ENCODE measurements at regions not wholly inside any gene's neighbourhood (a gene's known extent, or its start where the extent isn't known, plus 50 kb on each side); places are given as distances from the start of the nearest gene placed in this dataset.

- TF ChIP-seq CUX1 (IDR thresholded peaks at IDR 0.05; ENCODE audit: insufficient replicate concordance, low read depth, low read length), result no peak
- no peak for TF ChIP-seq MEF2A (IDR thresholded peaks at IDR 0.05; ENCODE audit: insufficient read depth, low read depth, low read length)
These were observed 392.6 kb downstream of the EIPR1 start (continued) for GRCh38 chr2:2985020-2985419.

GRCh38 chr2:2981000-2981399 lies 396.6 kb downstream of the EIPR1 start:
- no peak for DNase-seq (ENCODE audit: low read depth, low spot score)
- Histone ChIP-seq H2AFZ (ENCODE audit: control insufficient read depth, low read depth, low read length) (no peak overlapping the region), H3K4me2 (ENCODE audit: control insufficient read depth, insufficient read depth) (no peak overlapping the region), H3K9me3 (replicated peaks; ENCODE audit: control insufficient read depth, insufficient read depth, low read length) (no peaks in the 10 kb centered on the region), H3K27ac (ENCODE audit: control insufficient read depth, insufficient read depth) (no peak overlapping the region), H3K27me3 (replicated peaks in 1 of 2; ENCODE audit: control insufficient read depth in 2 of 2, insufficient read depth in 2 of 2, low read length in 1 of 2) (no peaks in the 10 kb centered on the region), H3K9ac (ENCODE audit: control insufficient read depth, insufficient read depth, low read length) (no peak overlapping the region), H3K36me3 (ENCODE audit: control insufficient read depth in 2 of 2, insufficient read depth in 2 of 2, low read length in 1 of 2) (no peaks in the 10 kb centered on the region), H4K20me1 (ENCODE audit: control insufficient read depth, insufficient read depth) (no peaks in the 10 kb centered on the region), H3K79me2 (ENCODE audit: control insufficient read depth, insufficient read depth, low read length) (no peaks in the 10 kb centered on the region), H3K4me3 (no peak overlapping the region), H3K4me1 (ENCODE audit: control insufficient read depth, insufficient read depth, low read length) (no peaks in the 10 kb centered on the region)
- in situ Hi-C loops (cut with MboI), result no loop called here
- BruUV-seq (replicated peaks), result no TSS peak
- ATAC-seq, result no peak
- ChIA-PET CTCF (no interaction called here), RAD21 (ENCODE audit: unreplicated experiment) (no interaction called here), SMC1A (ENCODE audit: uncharacterized antibody, unreplicated experiment) (no interaction called here), POLR2A (no interaction called here)
- 0% methylated on average over 1 of the region's 1 CpG for WGBS (ENCODE audit: insufficient coverage, insufficient replicate concordance, low lambda C conversion rate, missing lambda C conversion rate)
- intact Hi-C loops (cut with micrococcal nuclease; ENCODE audit: unreplicated experiment), result no loop called here
- no peak for FAIRE-seq
- no peak for TF ChIP-seq E2F8 (IDR thresholded peaks at IDR 0.05; ENCODE audit: low read depth, partially characterized antibody)
- no peak for TF ChIP-seq TCF3 (IDR thresholded peaks at IDR 0.05; ENCODE audit: borderline replicate concordance, insufficient read depth, low read depth, low read length)
- TF ChIP-seq EED (IDR thresholded peaks at IDR 0.05; ENCODE audit: low read depth), result no peak
- TF ChIP-seq RBBP5 (conservative IDR thresholded peaks at IDR 0.05), result no peak
- TF ChIP-seq CHD2 (IDR thresholded peaks at IDR 0.05; ENCODE audit: borderline replicate concordance, low read depth, low read length), result no peak
- TF ChIP-seq EP300 (IDR thresholded peaks at IDR 0.05; ENCODE audit: borderline replicate concordance in 1 of 2, control insufficient read depth in 1 of 2, low read depth in 2 of 2, low read length in 2 of 2), result no peak
- TF ChIP-seq CTCF (IDR thresholded peaks at IDR 0.05 in 2 of 3, conservative IDR thresholded peaks at IDR 0.05 in 1 of 3; ENCODE audit: control insufficient read depth in 2 of 3, extremely low read depth in 1 of 3, insufficient read depth in 1 of 3, low read depth in 3 of 3, low read length in 3 of 3), result no peak
- TF ChIP-seq E2F4 (IDR thresholded peaks at IDR 0.05; ENCODE audit: low read depth, low read length), result no peak
- no peak for TF ChIP-seq SIX5 (IDR thresholded peaks at IDR 0.05; ENCODE audit: low read depth, low read length, severe bottlenecking)

Measured in GM12878 (cell line).